ENCODE measurements at regions not wholly inside any gene's neighbourhood (a gene's known extent, or its start where the extent isn't known, plus 50 kb on each side); places are given as distances from the start of the nearest gene placed in this dataset.

GRCh38 chr3:176712191-176712590, 485.1 kb downstream of the TBL1XR1 start:
- H3K4me2 ChIP-seq (ENCODE audit: unreplicated experiment): no peak overlapping the region
- no peak overlapping the region for H2AFZ ChIP-seq
- no peaks in the 10 kb centered on the region for H3F3A ChIP-seq (ENCODE audit: insufficient read depth)
- H3K36me3 ChIP-seq (ENCODE audit: low read depth): no peaks in the 10 kb centered on the region
- H4K20me1 ChIP-seq (ENCODE audit: insufficient read depth): no peaks in the 10 kb centered on the region
- no peak overlapping the region for H3K4me3 ChIP-seq
- H3K27me3 ChIP-seq (replicated peaks; ENCODE audit: insufficient read depth): no peaks in the 10 kb centered on the region
- H3K9me2 ChIP-seq (ENCODE audit: insufficient read depth): no peaks in the 10 kb centered on the region
- H3K27ac ChIP-seq: no peak overlapping the region
- no peak for TF ChIP-seq EZH2 (IDR thresholded peaks at IDR 0.05; ENCODE audit: insufficient read depth, poor library complexity, severe bottlenecking)
- TF ChIP-seq EZH2phosphoT487 (IDR thresholded peaks at IDR 0.05; ENCODE audit: insufficient read depth, low read depth): no peak
- in situ Hi-C loops (cut with MboI): no loop called here
- no peak for DNase-seq
- no peaks in the 10 kb centered on the region for H3K79me2 ChIP-seq (ENCODE audit: insufficient read depth)
- H3K9me3 ChIP-seq (ENCODE audit: low read depth): no peaks in the 10 kb centered on the region
- 40 to 41% methylated on average over 2 of the region's 2 CpGs for WGBS, 2 experiments (ENCODE audit: low coverage in 1 of 2, low lambda C conversion rate in 2 of 2, missing lambda C conversion rate in 2 of 2)
- H3K4me1 ChIP-seq (ENCODE audit: insufficient read depth): no peaks in the 10 kb centered on the region
- no peak overlapping the region for H3K9ac ChIP-seq

- no peaks in the 10 kb centered on the region for H4K20me1 ChIP-seq (ENCODE audit: insufficient read depth)
- no peak overlapping the region for H3K27ac ChIP-seq
- DNase-seq: no peak
- H3K36me3 ChIP-seq (ENCODE audit: low read depth): no peaks in the 10 kb centered on the region
- H3K27me3 ChIP-seq (replicated peaks; ENCODE audit: insufficient read depth): no peaks in the 10 kb centered on the region
- no peaks in the 10 kb centered on the region for H3F3A ChIP-seq (ENCODE audit: insufficient read depth)
- TF ChIP-seq EZH2 (IDR thresholded peaks at IDR 0.05; ENCODE audit: insufficient read depth, poor library complexity, severe bottlenecking): no peak
- TF ChIP-seq EZH2phosphoT487 (IDR thresholded peaks at IDR 0.05; ENCODE audit: insufficient read depth, low read depth): no peak
- in situ Hi-C loops (cut with MboI): no loop called here
- no peaks in the 10 kb centered on the region for H3K79me2 ChIP-seq (ENCODE audit: insufficient read depth)
- no peak overlapping the region for H3K9ac ChIP-seq
- H2AFZ ChIP-seq: peak overlapping the region; percentile 43; the same call in 1 of the 2 replicates
- no peaks in the 10 kb centered on the region for H3K9me3 ChIP-seq (ENCODE audit: low read depth)
- WGBS, 2 experiments (ENCODE audit: low coverage in 1 of 2, low lambda C conversion rate in 2 of 2, missing lambda C conversion rate in 2 of 2): 6 to 7% methylated on average over 4 of the region's 4 CpGs
- H3K4me2 ChIP-seq (ENCODE audit: unreplicated experiment): no peak overlapping the region
- peaks cover 5% of the 10 kb centered on the region; the same call in 1 of the 2 replicates for H3K9me2 ChIP-seq (ENCODE audit: insufficient read depth)
- H3K4me1 ChIP-seq (ENCODE audit: insufficient read depth): no peaks in the 10 kb centered on the region
- H3K4me3 ChIP-seq: no peak overlapping the region
Observed at GRCh38 chr3:176699288-176699687, 498.0 kb downstream of the TBL1XR1 start.

GRCh38 chr3:176697284-176697889, 499.9 kb downstream of the TBL1XR1 start:
- Histone ChIP-seq H3K27ac (no peak overlapping the region), H3K4me2 (ENCODE audit: unreplicated experiment) (no peak overlapping the region), H3K36me3 (ENCODE audit: low read depth) (no peaks in the 10 kb centered on the region), H3K9me3 (ENCODE audit: low read depth) (no peaks in the 10 kb centered on the region), H3K79me2 (ENCODE audit: insufficient read depth) (no peaks in the 10 kb centered on the region), H3K9ac (no peak overlapping the region), H3K27me3 (replicated peaks; ENCODE audit: insufficient read depth) (no peaks in the 10 kb centered on the region), H3K4me3 (no peak overlapping the region), H2AFZ (no peak overlapping the region), H3K9me2 (ENCODE audit: insufficient read depth) (peaks cover 1% of the 10 kb centered on the region; the same call in 1 of the 2 replicates), H3K4me1 (ENCODE audit: insufficient read depth) (no peaks in the 10 kb centered on the region), H4K20me1 (ENCODE audit: insufficient read depth) (no peaks in the 10 kb centered on the region), H3F3A (ENCODE audit: insufficient read depth) (no peaks in the 10 kb centered on the region)
- WGBS, 2 experiments (ENCODE audit: low coverage in 1 of 2, low lambda C conversion rate in 2 of 2, missing lambda C conversion rate in 2 of 2): 63 to 70% methylated on average over 9 of the region's 9 CpGs
- no peak for DNase-seq
- in situ Hi-C loops (cut with MboI): no loop called here
- no peak for TF ChIP-seq EZH2 (IDR thresholded peaks at IDR 0.05; ENCODE audit: insufficient read depth, poor library complexity, severe bottlenecking)
- no peak for TF ChIP-seq EZH2phosphoT487 (IDR thresholded peaks at IDR 0.05; ENCODE audit: insufficient read depth, low read depth)

- H3K4me1 ChIP-seq (ENCODE audit: insufficient read depth): no peaks in the 10 kb centered on the region
- no peak for TF ChIP-seq EZH2phosphoT487 (IDR thresholded peaks at IDR 0.05; ENCODE audit: insufficient read depth, low read depth)
- no peak for TF ChIP-seq EZH2 (IDR thresholded peaks at IDR 0.05; ENCODE audit: insufficient read depth, poor library complexity, severe bottlenecking)
- no peaks in the 10 kb centered on the region for H3K79me2 ChIP-seq (ENCODE audit: insufficient read depth)
- H3K9me2 ChIP-seq (ENCODE audit: insufficient read depth): no peaks in the 10 kb centered on the region
- no peak for DNase-seq
- H2AFZ ChIP-seq: no peak overlapping the region
- no peaks in the 10 kb centered on the region for H3F3A ChIP-seq (ENCODE audit: insufficient read depth)
- H3K27me3 ChIP-seq (replicated peaks; ENCODE audit: insufficient read depth): no peaks in the 10 kb centered on the region
- H3K27ac ChIP-seq: no peak overlapping the region
- no peak overlapping the region for H3K4me2 ChIP-seq (ENCODE audit: unreplicated experiment)
- no peaks in the 10 kb centered on the region for H3K9me3 ChIP-seq (ENCODE audit: low read depth)
- no peaks in the 10 kb centered on the region for H3K36me3 ChIP-seq (ENCODE audit: low read depth)
- H3K9ac ChIP-seq: no peak overlapping the region
- H4K20me1 ChIP-seq (ENCODE audit: insufficient read depth): no peaks in the 10 kb centered on the region
- H3K4me3 ChIP-seq: no peak overlapping the region
- 43 to 45% methylated on average over 4 of the region's 4 CpGs for WGBS, 2 experiments (ENCODE audit: low coverage in 1 of 2, low lambda C conversion rate in 2 of 2, missing lambda C conversion rate in 2 of 2)
- in situ Hi-C loops (cut with MboI): no loop called here
Observed at GRCh38 chr3:176696816-176697215, 500.5 kb downstream of the TBL1XR1 start.
